K562 (cell line): ENCODE measurements at regions not wholly inside any gene's neighbourhood (a gene's known extent, or its start where the extent isn't known, plus 50 kb on each side); places are given as distances from the start of the nearest gene placed in this dataset.

Source experiments
- ATAC-seq: fragments of 200-7000 bp; cut with Tn5 transposase; 3 replicates; pipeline ENCODE4 v1.9.1; 2020; ENCODE audit warnings: moderate library complexity
- BruUV-seq: library from RNA; stranded (reverse); fragments of 400-500 nt; replicated peaks from 2 replicates; lab custom pipeline; 2021; lab: Mats Ljungman, UMichigan
- CTCF ChIA-PET: fragments of 300-600 bp; formaldehyde crosslinking; extraction: SDS; loops from one replicate; lab custom pipeline; 2021; ENCODE audit warnings: low intra/inter-chr PET ratio; lab: Yijun Ruan, JAX
- POLR2A ChIA-PET: fragments of 300-600, 350-650 bp; sonication (Branson Sonifier 250); formaldehyde crosslinking; extraction: SDS; loops from one replicate; lab custom pipeline; 2021; ENCODE audit warnings: antibody characterized with exemption, inconsistent platforms; lab: Yijun Ruan, JAX
- DNase-seq, 4 experiments: peaks; one replicate each; pipeline versions ENCODE4 v3.0.0 to v3.0.0-alpha.2; 2011 to 2018; ENCODE audit warnings: low spot score in 3 of 4, mixed read lengths in 3 of 4; ENCODE audit errors: extremely low read depth in 1 of 4
- FAIRE-seq: peaks from 2 replicates; lab custom pipeline; 2011; peaks lifted over from hg19 to GRCh38; lab: Jason Lieb, UNC
- H2AFZ ChIP-seq: 2 replicates; pipeline ENCODE4 v1.6.0; 2011; ENCODE audit warnings: low read depth, low read length, control low read depth, inconsistent platforms
- H3K27ac ChIP-seq: fragments of 200-600 bp; 3 replicates; pipeline ENCODE4 v1.8.0; 2011; ENCODE audit warnings: low read depth, mild to moderate bottlenecking, control low read depth, inconsistent platforms, low read length, moderate library complexity, mixed read lengths; ENCODE audit errors: extremely low read depth
- H3K27me3 ChIP-seq, 2 experiments: fragments of 300-600 bp in 1 of 2; 2 replicates in 1 of 2; 3 replicates in 1 of 2; pipeline versions ENCODE4 v1.6.0 to v1.8.0; 2011; ENCODE audit warnings: inconsistent platforms in 2 of 2, low read length in 2 of 2, mild to moderate bottlenecking in 1 of 2, mixed read lengths in 1 of 2, moderate library complexity in 1 of 2; ENCODE audit not compliant: control insufficient read depth in 2 of 2, insufficient read depth in 2 of 2
- H3K36me3 ChIP-seq: fragments of 300-600 bp; 3 replicates; pipeline ENCODE4 v1.8.0; 2011; ENCODE audit warnings: mild to moderate bottlenecking, low read length, inconsistent platforms; ENCODE audit not compliant: control insufficient read depth, insufficient read depth
- H3K4me1 ChIP-seq, 2 experiments: fragments of 200-600 bp in 1 of 2; replicated peaks in 1 of 2; 2 replicates in 1 of 2; 3 replicates in 1 of 2; pipeline versions ENCODE4 v1.5.1 to v1.8.0; 2011; ENCODE audit warnings: inconsistent platforms in 2 of 2, low read length in 2 of 2, mild to moderate bottlenecking in 1 of 2, mixed read lengths in 1 of 2, moderate library complexity in 1 of 2; ENCODE audit not compliant: control insufficient read depth in 2 of 2, insufficient read depth in 2 of 2
- H3K4me2 ChIP-seq: 2 replicates; pipeline ENCODE4 v1.6.1; 2011; ENCODE audit warnings: low read length, control low read depth, inconsistent platforms, mixed read lengths; ENCODE audit not compliant: insufficient read depth
- H3K4me3 ChIP-seq: fragments of 200-600 bp; sonication (generic), shearing (Covaris generic); 2 replicates; pipeline ENCODE4 v1.5.1; 2016; ENCODE audit warnings: control low read depth, inconsistent platforms
- H3K79me2 ChIP-seq: fragments of 200-600 bp; 3 replicates; pipeline ENCODE4 v1.8.0; 2011; ENCODE audit warnings: low read length, inconsistent platforms; ENCODE audit not compliant: control insufficient read depth, insufficient read depth
- H3K9ac ChIP-seq, 2 experiments: 2 replicates each; pipeline versions ENCODE4 v1.6.0 to v1.6.1; 2011; ENCODE audit warnings: low read depth in 2 of 2, low read length in 2 of 2, control low read depth in 1 of 2, inconsistent platforms in 1 of 2, mild to moderate bottlenecking in 1 of 2, mixed read lengths in 1 of 2; ENCODE audit not compliant: insufficient read depth in 1 of 2
- H3K9me1 ChIP-seq: one replicate; pipeline ENCODE4 v1.6.0; 2011; ENCODE audit warnings: inconsistent platforms, mild to moderate bottlenecking, low read length, moderate library complexity; ENCODE audit not compliant: control insufficient read depth, insufficient read depth
- H3K9me3 ChIP-seq: replicated peaks from 2 replicates; pipeline ENCODE4 v1.5.1; 2011; ENCODE audit warnings: low read depth, low read length, inconsistent platforms; ENCODE audit not compliant: control insufficient read depth, insufficient read depth
- H4K20me1 ChIP-seq: replicated peaks from 2 replicates; pipeline ENCODE4 v1.6.1; 2011; ENCODE audit warnings: low read length, inconsistent platforms, mixed read lengths; ENCODE audit not compliant: control insufficient read depth, insufficient read depth
- CEBPZ ChIP-seq: fragments of 150-350 bp; IDR thresholded peaks from 2 replicates; pipeline ENCODE4 v1.6.1; 2014; ENCODE audit warnings: low read depth, mild to moderate bottlenecking, low read length, borderline replicate concordance
- ZKSCAN1 ChIP-seq: fragments of 150-350 bp; IDR thresholded peaks from 2 replicates; pipeline ENCODE4 v1.6.1; 2016; ENCODE audit warnings: low read depth, low read length
- ZNF395 ChIP-seq: fragments of 200-800 bp; sonication (Bioruptor generic); IDR thresholded peaks from 2 replicates; pipeline ENCODE4 v1.6.1; 2017; ENCODE audit warnings: missing genetic modification characterization, missing compliant biosample characterization
- ZSCAN29 ChIP-seq: fragments of 450-650 bp; IDR thresholded peaks from 2 replicates; pipeline ENCODE4 v1.6.1; 2017
- WGBS: fragments of 100-300 bp; shearing (Covaris generic); methylation state at CpG from one replicate; pipeline ENCODE4 v1.1.6; 2016; ENCODE audit warnings: low coverage, mixed read lengths; ENCODE audit not compliant: insufficient coverage; ENCODE audit errors: missing lambda C conversion rate; 5-methylcytosine and 5-hydroxymethylcytosine counted together
- in situ Hi-C: fragments of 300-500 bp; cut with MboI; formaldehyde crosslinking; loops from 4 replicates; pipeline ENCODE4 v1.15.0; 2018; ENCODE audit warnings: inconsistent platforms, mixed read lengths
- intact Hi-C: fragments of 100-400 bp; cut with micrococcal nuclease; formaldehyde crosslinking; loops from 2 replicates; pipeline ENCODE4 v1.14.2; 2022
- TF ChIP-seq, protein P1 (sequence below): sonication (generic); formaldehyde crosslinking; IDR thresholded peaks from 2 replicates; pipeline ENCODE4 v1.8.0; 2022; ENCODE audit warnings: mild to moderate bottlenecking, missing genetic modification reagents, borderline replicate concordance

DNA sequence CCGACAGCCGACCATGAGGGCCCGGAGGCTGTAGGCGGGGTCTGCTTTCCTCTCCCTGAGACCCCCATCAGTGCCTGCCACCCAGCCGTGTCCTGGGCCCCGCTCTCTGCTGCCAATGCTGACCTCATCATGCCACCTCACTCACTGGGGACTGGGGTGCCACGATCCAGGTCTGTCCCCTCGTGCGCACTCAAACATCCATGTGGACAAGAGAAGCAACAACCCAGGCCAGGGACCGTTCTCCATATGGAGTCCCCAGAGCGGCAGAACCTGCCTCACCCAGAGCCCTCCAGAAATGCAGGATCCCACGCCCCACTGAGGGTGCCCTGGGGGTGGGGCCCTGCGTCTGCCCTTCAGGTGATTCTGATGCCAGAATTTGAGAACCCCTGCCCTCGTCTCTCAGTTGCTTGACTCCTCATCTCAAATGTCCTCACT lies 210.0 kb upstream of the PPP2R2D start (continued):
- TF ChIP-seq ZSCAN29 (no peak), CEBPZ (no peak), ZKSCAN1 (no peak), ZNF395 (CRISPR knock-in tag) (no peak)

- ATAC-seq (no peak), DNase-seq (no peak), FAIRE-seq (no peak)
- in situ Hi-C loops (no loop called here), intact Hi-C loops (no loop called here)
- H4K20me1 ChIP-seq = no peaks in the 10 kb centered on the region
- no peak overlapping the region for H2AFZ ChIP-seq
- H3K27ac ChIP-seq = no peak overlapping the region
- H3K9me1 ChIP-seq = no peaks in the 10 kb centered on the region
- no TSS peak for BruUV-seq
- H3K9ac ChIP-seq = no peak overlapping the region
- ChIA-PET CTCF (no interaction called here), POLR2A (interaction anchor here (0.7 kb wide), 1 partner anchor 93 kb away, joined by 3 read pairs; no protein-coding TSS in a partner anchor)
- no peaks in the 10 kb centered on the region; a peak in 1 of 5 replicates for H3K27me3 ChIP-seq
- no peak overlapping the region for H3K4me3 ChIP-seq
- H3K4me2 ChIP-seq = no peak overlapping the region
- no peaks in the 10 kb centered on the region for H3K36me3 ChIP-seq
- WGBS = 9% methylated on average over 7 of the region's 16 CpGs
- TF ChIP-seq, protein P1, sequence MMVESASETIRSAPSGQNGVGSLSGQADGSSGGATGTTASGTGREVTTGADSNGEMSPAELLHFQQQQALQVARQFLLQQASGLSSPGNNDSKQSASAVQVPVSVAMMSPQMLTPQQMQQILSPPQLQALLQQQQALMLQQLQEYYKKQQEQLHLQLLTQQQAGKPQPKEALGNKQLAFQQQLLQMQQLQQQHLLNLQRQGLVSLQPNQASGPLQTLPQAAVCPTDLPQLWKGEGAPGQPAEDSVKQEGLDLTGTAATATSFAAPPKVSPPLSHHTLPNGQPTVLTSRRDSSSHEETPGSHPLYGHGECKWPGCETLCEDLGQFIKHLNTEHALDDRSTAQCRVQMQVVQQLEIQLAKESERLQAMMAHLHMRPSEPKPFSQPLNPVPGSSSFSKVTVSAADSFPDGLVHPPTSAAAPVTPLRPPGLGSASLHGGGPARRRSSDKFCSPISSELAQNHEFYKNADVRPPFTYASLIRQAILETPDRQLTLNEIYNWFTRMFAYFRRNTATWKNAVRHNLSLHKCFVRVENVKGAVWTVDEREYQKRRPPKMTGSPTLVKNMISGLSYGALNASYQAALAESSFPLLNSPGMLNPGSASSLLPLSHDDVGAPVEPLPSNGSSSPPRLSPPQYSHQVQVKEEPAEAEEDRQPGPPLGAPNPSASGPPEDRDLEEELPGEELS (CRISPR knock-in tag) = no peak
- H3K4me1 ChIP-seq = no peaks in the 10 kb centered on the region
- no peaks in the 10 kb centered on the region for H3K79me2 ChIP-seq
- H3K9me3 ChIP-seq = no peaks in the 10 kb centered on the region
These were observed 209.2 kb upstream of the PPP2R2D start for GRCh38 chr10:131691481-131692090.
